Gastrocnemius medialis (tissue), 4 donors: ENCODE measurements at regions not wholly inside any gene's neighbourhood (a gene's known extent, or its start where the extent isn't known, plus 50 kb on each side); places are given as distances from the start of the nearest gene placed in this dataset.

Experiments
- POLR2A ChIP-seq, 2 donors: fragments of 450-650 bp; IDR thresholded peaks; one replicate each; pipeline ENCODE4 v1.6.1; 2017; ENCODE audit warnings: antibody characterized with exemption in 2 of 2, mild to moderate bottlenecking in 2 of 2, moderate library complexity in 2 of 2
- TF ChIP-seq, protein P1 (sequence below), 5 experiments: fragments of 450-650 bp in 3 of 5; fragments of 200-600 bp in 2 of 5; sonication (generic) in 2 of 5; IDR thresholded peaks in 4 of 5; conservative IDR thresholded peaks in 1 of 5; 1 replicate in 4 of 5; 2 replicates in 1 of 5; pipeline ENCODE4 v1.5.1; 2016 to 2019; ENCODE audit warnings: antibody characterized with exemption in 5 of 5, mild to moderate bottlenecking in 3 of 5, moderate library complexity in 3 of 5

DNA sequence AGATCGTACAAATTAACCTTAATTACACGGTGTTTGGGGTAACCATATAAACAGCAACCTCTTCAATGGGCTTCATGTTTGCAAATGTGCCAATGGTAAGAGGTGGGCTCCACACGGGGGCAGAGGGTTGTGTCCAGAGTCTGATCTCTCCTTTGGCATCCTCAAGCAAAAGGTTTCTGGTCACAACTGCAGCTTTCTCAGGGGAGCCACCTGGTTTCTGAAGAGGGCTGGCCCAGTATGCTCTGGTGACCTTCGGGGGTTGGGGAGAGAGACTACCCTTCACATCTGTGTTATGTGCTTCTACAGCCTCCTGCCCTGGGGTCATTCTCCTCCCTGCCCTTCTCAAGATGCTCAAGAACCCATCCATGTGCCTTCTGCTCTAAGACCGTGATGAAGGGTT lies 259.6 kb downstream of the CRLF2 start:
- TF ChIP-seq, protein P1, sequence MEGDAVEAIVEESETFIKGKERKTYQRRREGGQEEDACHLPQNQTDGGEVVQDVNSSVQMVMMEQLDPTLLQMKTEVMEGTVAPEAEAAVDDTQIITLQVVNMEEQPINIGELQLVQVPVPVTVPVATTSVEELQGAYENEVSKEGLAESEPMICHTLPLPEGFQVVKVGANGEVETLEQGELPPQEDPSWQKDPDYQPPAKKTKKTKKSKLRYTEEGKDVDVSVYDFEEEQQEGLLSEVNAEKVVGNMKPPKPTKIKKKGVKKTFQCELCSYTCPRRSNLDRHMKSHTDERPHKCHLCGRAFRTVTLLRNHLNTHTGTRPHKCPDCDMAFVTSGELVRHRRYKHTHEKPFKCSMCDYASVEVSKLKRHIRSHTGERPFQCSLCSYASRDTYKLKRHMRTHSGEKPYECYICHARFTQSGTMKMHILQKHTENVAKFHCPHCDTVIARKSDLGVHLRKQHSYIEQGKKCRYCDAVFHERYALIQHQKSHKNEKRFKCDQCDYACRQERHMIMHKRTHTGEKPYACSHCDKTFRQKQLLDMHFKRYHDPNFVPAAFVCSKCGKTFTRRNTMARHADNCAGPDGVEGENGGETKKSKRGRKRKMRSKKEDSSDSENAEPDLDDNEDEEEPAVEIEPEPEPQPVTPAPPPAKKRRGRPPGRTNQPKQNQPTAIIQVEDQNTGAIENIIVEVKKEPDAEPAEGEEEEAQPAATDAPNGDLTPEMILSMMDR (IDR thresholded peaks at IDR 0.05 in 4 of 5, conservative IDR thresholded peaks at IDR 0.05 in 1 of 5): no peak
- no peak for TF ChIP-seq POLR2A (IDR thresholded peaks at IDR 0.05)
